ENCODE measurements at regions not wholly inside any gene's neighbourhood (a gene's known extent, or its start where the extent isn't known, plus 50 kb on each side); places are given as distances from the start of the nearest gene placed in this dataset.

GRCh38 chrX:147853701-147854100 is 58.0 kb upstream of the FMR1 start:
- TF ChIP-seq REST (IDR thresholded peaks at IDR 0.05; ENCODE audit: low read depth) (no peak), TAF1 (IDR thresholded peaks at IDR 0.05; ENCODE audit: low read depth) (no peak), YY1 (IDR thresholded peaks at IDR 0.05; ENCODE audit: low read depth) (no peak), EP300 (IDR thresholded peaks at IDR 0.05; ENCODE audit: borderline replicate concordance) (no peak), MAX (IDR thresholded peaks at IDR 0.05) (no peak), RAD21 (IDR thresholded peaks at IDR 0.05; ENCODE audit: low read depth) (no peak)
